GM12892 (cell line): ENCODE measurements at regions not wholly inside any gene's neighbourhood (a gene's known extent, or its start where the extent isn't known, plus 50 kb on each side); places are given as distances from the start of the nearest gene placed in this dataset.

Experiments
- POLR2A ChIP-seq: IDR thresholded peaks from 2 replicates; pipeline ENCODE4 v1.6.1; 2011; ENCODE audit warnings: low read depth, low read length, control low read depth
- POLR2AphosphoS5 ChIP-seq: IDR thresholded peaks from 2 replicates; pipeline ENCODE4 v1.6.1; 2011; ENCODE audit warnings: low read depth, low read length, control low read depth
- TAF1 ChIP-seq: IDR thresholded peaks from 2 replicates; pipeline ENCODE4 v1.6.1; 2011; ENCODE audit warnings: low read depth, mild to moderate bottlenecking, control low read depth, low read length, borderline replicate concordance

DNA sequence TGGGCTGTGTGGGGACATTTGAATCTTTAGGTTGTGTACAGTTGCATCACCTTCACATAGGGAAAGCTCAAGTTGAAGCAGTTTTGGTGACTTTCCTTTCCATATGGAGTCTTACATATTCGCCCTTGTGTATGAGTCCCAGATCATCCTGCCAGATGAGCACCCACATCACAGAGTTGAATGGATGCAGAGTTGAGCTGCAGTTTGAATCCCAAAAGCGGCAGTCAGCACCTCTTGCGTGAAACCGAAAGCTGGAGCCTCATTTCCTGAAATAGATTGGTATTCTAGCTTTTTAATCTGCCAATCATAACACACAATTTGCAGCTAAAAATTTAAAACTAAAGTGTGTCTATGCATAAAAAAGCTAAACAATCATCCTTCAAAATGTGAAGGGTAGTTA, 162.9 kb upstream of the DIPK2B start:
- TF ChIP-seq POLR2A (no peak), TAF1 (no peak), POLR2AphosphoS5 (no peak)
